SIG-M5 treated with dmso at 0.1 percent for 504 hours (cell line): ENCODE measurements at regions not wholly inside any gene's neighbourhood (a gene's known extent, or its start where the extent isn't known, plus 50 kb on each side); places are given as distances from the start of the nearest gene placed in this dataset.
"Not testable (repeated sequence)": the region's sequence is repeated elsewhere in the genome, so short reads cannot be mapped to it uniquely, and the experiment has no call there.

Source experiments
- DNase-seq: peaks from one replicate; lab custom pipeline; 2025; ENCODE audit not compliant: unreplicated experiment; lab: John Stamatoyannopoulos, UW

GRCh38 chr6:86619428-86619827, 317.9 kb upstream of the HTR1E start:
- no peak for DNase-seq

- DNase-seq: no peak
Observed at GRCh38 chr6:86615299-86615698, 322.0 kb upstream of the HTR1E start.

- no peak for DNase-seq
Observed at GRCh38 chr6:86609549-86610388, 327.6 kb upstream of the HTR1E start.

GRCh38 chr6:86603364-86603763, 334.0 kb upstream of the HTR1E start:
- not testable (repeated sequence) for DNase-seq

GRCh38 chr6:86602093-86602492, 335.2 kb upstream of the HTR1E start:
- DNase-seq: not testable (repeated sequence)

GRCh38 chr6:86598969-86599368, 338.4 kb upstream of the HTR1E start:
- DNase-seq: not testable (repeated sequence)

GRCh38 chr6:86595641-86596040, 341.7 kb upstream of the HTR1E start:
- DNase-seq: no peak

GRCh38 chr6:86586195-86586594, 351.1 kb upstream of the HTR1E start:
- DNase-seq: no peak

GRCh38 chr6:86581833-86582232, 355.5 kb upstream of the HTR1E start:
- no peak for DNase-seq

GRCh38 chr6:86563197-86563596, 374.1 kb upstream of the HTR1E start:
- no peak for DNase-seq

- DNase-seq: no peak
Observed at GRCh38 chr6:86558318-86558717, 379.0 kb upstream of the HTR1E start.

- DNase-seq: no peak
Observed at GRCh38 chr6:86537292-86537861, 400.0 kb upstream of the HTR1E start.

- no peak for DNase-seq
Observed at GRCh38 chr6:86536121-86536520, 401.2 kb upstream of the HTR1E start.

- no peak for DNase-seq
Observed at GRCh38 chr6:86535100-86535499, 402.2 kb upstream of the HTR1E start.

GRCh38 chr6:86529635-86530034, 407.7 kb upstream of the HTR1E start:
- DNase-seq: no peak

GRCh38 chr6:86526238-86526637, 411.1 kb upstream of the HTR1E start:
- DNase-seq: no peak

GRCh38 chr6:86516087-86516486, 421.2 kb upstream of the HTR1E start:
- DNase-seq: no peak

- no peak for DNase-seq
Observed at GRCh38 chr6:86511962-86512361, 425.4 kb upstream of the HTR1E start.

- no peak for DNase-seq
Observed at GRCh38 chr6:86508230-86508629, 429.1 kb upstream of the HTR1E start.

- DNase-seq: no peak
Observed at GRCh38 chr6:86502497-86502896, 434.8 kb upstream of the HTR1E start.

GRCh38 chr6:86500035-86500434, 437.3 kb upstream of the HTR1E start:
- DNase-seq: no peak

GRCh38 chr6:86489042-86489441, 448.3 kb upstream of the HTR1E start:
- not testable (repeated sequence) for DNase-seq
